ENCODE measurements at regions not wholly inside any gene's neighbourhood (a gene's known extent, or its start where the extent isn't known, plus 50 kb on each side); places are given as distances from the start of the nearest gene placed in this dataset.

DNA sequence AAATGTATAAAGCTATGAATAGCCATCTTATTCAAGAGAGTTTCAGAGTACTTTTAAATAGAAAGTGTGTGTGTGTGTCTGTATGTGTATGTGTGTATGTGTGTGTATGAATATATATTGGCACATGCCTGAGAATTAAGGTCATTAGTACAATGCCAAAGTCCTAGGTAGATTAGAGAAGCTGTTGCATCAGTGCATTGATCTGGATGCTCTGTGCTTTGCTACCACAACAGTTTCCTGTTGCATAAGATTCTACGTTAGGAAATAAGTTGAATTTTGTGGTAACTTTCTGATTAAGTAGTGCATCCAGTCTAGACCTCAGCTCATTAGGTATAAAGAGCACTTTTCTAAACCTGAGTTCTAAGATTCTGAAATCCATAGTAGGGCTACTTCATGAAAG lies 1102.8 kb upstream of the KLHL29 start:
- peak; percentile 33; the same call in 1 of the 3 replicates for ATAC-seq (ENCODE audit: insufficient read depth, low read depth)
- no peak overlapping the region for H3K4me2 ChIP-seq (ENCODE audit: insufficient read depth, low read length)
- no peak for DNase-seq

DNA sequence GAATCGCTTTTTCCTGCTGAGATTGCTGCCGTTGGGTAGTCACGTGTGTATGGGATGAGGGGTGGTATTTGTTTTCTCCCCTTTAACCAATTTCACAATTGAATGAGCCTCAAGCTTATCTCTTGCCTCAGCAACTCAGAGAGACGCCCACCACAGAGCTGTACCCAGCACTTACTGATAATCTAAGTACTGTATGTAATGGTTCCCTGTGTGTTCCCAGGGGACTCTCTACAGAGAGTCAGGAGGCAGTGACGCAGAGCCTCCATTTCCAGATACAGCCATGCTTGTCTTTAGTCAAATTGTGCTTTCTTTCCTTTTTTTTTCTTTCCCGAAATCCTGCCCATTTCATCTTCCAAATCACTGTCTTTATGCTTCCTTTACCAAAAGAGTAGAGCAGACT lies 1102.1 kb upstream of the KLHL29 start:
- no peak for ATAC-seq (ENCODE audit: insufficient read depth, low read depth)

More for the DNA sequence above, 1102.8 kb upstream of the KLHL29 start:
- H4K20me1 ChIP-seq (ENCODE audit: insufficient read depth, low read length), result no peaks in the 10 kb centered on the region
- H2AFZ ChIP-seq (ENCODE audit: low read depth, low read length), result no peak overlapping the region
- no peaks in the 10 kb centered on the region for H3K4me1 ChIP-seq (ENCODE audit: insufficient read depth, low read length)
- H3K27me3 ChIP-seq (ENCODE audit: insufficient read depth, low read length, poor library complexity), result no peaks in the 10 kb centered on the region
- H3K9ac ChIP-seq (ENCODE audit: low read depth, low read length), result no peak overlapping the region
- TF ChIP-seq EZH2 (IDR thresholded peaks at IDR 0.05; ENCODE audit: borderline replicate concordance, low read depth, low read length, severe bottlenecking), result no peak
- TF ChIP-seq, protein P1, sequence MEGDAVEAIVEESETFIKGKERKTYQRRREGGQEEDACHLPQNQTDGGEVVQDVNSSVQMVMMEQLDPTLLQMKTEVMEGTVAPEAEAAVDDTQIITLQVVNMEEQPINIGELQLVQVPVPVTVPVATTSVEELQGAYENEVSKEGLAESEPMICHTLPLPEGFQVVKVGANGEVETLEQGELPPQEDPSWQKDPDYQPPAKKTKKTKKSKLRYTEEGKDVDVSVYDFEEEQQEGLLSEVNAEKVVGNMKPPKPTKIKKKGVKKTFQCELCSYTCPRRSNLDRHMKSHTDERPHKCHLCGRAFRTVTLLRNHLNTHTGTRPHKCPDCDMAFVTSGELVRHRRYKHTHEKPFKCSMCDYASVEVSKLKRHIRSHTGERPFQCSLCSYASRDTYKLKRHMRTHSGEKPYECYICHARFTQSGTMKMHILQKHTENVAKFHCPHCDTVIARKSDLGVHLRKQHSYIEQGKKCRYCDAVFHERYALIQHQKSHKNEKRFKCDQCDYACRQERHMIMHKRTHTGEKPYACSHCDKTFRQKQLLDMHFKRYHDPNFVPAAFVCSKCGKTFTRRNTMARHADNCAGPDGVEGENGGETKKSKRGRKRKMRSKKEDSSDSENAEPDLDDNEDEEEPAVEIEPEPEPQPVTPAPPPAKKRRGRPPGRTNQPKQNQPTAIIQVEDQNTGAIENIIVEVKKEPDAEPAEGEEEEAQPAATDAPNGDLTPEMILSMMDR (IDR thresholded peaks at IDR 0.05; ENCODE audit: borderline replicate concordance, extremely low read depth, low read length, poor library complexity, severe bottlenecking), result no peak
- H3K27ac ChIP-seq (ENCODE audit: low read length), result no peak overlapping the region
- H3K79me2 ChIP-seq (ENCODE audit: insufficient read depth, low read length), result no peaks in the 10 kb centered on the region
- no peaks in the 10 kb centered on the region for H3K9me3 ChIP-seq (ENCODE audit: insufficient read depth, low read length, severe bottlenecking)
- no peaks in the 10 kb centered on the region for H3K36me3 ChIP-seq (ENCODE audit: insufficient read depth, low read length)
- no peak overlapping the region for H3K4me3 ChIP-seq (ENCODE audit: low read depth in 1 of 2, low read length in 2 of 2)

DNA sequence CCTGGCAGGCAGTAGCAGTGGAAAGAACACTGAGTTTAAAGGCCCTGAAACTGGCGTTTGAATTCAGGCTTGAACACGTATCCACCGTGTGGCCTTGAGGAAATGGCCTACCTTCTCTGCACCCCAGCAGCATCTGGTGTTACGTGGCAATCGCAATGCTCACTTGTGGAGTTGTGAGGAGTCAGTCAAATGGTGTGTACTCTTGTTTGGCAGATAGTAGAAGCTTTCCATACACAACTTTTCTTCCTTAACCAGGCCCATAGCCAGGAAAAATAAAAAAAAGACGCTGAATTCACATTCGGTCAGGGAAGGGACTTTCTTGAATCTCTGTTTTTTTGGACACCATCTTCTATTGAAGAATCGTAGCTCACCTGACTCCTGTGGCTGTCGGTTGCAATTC lies 1101.5 kb upstream of the KLHL29 start:
- Histone ChIP-seq H2AFZ (ENCODE audit: low read depth, low read length) (no peak overlapping the region), H3K27me3 (ENCODE audit: insufficient read depth, low read length, poor library complexity) (no peaks in the 10 kb centered on the region), H4K20me1 (ENCODE audit: insufficient read depth, low read length) (no peaks in the 10 kb centered on the region), H3K4me3 (ENCODE audit: low read depth in 1 of 2, low read length in 2 of 2) (no peak overlapping the region), H3K9me3 (ENCODE audit: insufficient read depth, low read length, severe bottlenecking) (no peaks in the 10 kb centered on the region), H3K79me2 (ENCODE audit: insufficient read depth, low read length) (no peaks in the 10 kb centered on the region), H3K9ac (ENCODE audit: low read depth, low read length) (no peak overlapping the region), H3K4me1 (ENCODE audit: insufficient read depth, low read length) (no peaks in the 10 kb centered on the region), H3K4me2 (ENCODE audit: insufficient read depth, low read length) (no peak overlapping the region), H3K36me3 (ENCODE audit: insufficient read depth, low read length) (no peaks in the 10 kb centered on the region), H3K27ac (ENCODE audit: low read length) (no peak overlapping the region)
- DNase-seq, result no peak
- no peak for TF ChIP-seq EZH2 (IDR thresholded peaks at IDR 0.05; ENCODE audit: borderline replicate concordance, low read depth, low read length, severe bottlenecking)
- TF ChIP-seq, protein P1 (IDR thresholded peaks at IDR 0.05; ENCODE audit: borderline replicate concordance, extremely low read depth, low read length, poor library complexity, severe bottlenecking), result no peak
- ATAC-seq (ENCODE audit: insufficient read depth, low read depth), result no peak

More for the DNA sequence above, 1102.1 kb upstream of the KLHL29 start:
- Histone ChIP-seq H3K4me2 (ENCODE audit: insufficient read depth, low read length) (no peak overlapping the region), H3K9me3 (ENCODE audit: insufficient read depth, low read length, severe bottlenecking) (no peaks in the 10 kb centered on the region), H3K4me1 (ENCODE audit: insufficient read depth, low read length) (no peaks in the 10 kb centered on the region), H3K27me3 (ENCODE audit: insufficient read depth, low read length, poor library complexity) (no peaks in the 10 kb centered on the region), H2AFZ (ENCODE audit: low read depth, low read length) (no peak overlapping the region), H3K27ac (ENCODE audit: low read length) (no peak overlapping the region), H3K36me3 (ENCODE audit: insufficient read depth, low read length) (no peaks in the 10 kb centered on the region), H4K20me1 (ENCODE audit: insufficient read depth, low read length) (no peaks in the 10 kb centered on the region), H3K9ac (ENCODE audit: low read depth, low read length) (no peak overlapping the region), H3K79me2 (ENCODE audit: insufficient read depth, low read length) (no peaks in the 10 kb centered on the region), H3K4me3 (ENCODE audit: low read depth in 1 of 2, low read length in 2 of 2) (no peak overlapping the region)
- DNase-seq, result no peak
- no peak for TF ChIP-seq EZH2 (IDR thresholded peaks at IDR 0.05; ENCODE audit: borderline replicate concordance, low read depth, low read length, severe bottlenecking)
- TF ChIP-seq, protein P1 (IDR thresholded peaks at IDR 0.05; ENCODE audit: borderline replicate concordance, extremely low read depth, low read length, poor library complexity, severe bottlenecking), result no peak

DNA sequence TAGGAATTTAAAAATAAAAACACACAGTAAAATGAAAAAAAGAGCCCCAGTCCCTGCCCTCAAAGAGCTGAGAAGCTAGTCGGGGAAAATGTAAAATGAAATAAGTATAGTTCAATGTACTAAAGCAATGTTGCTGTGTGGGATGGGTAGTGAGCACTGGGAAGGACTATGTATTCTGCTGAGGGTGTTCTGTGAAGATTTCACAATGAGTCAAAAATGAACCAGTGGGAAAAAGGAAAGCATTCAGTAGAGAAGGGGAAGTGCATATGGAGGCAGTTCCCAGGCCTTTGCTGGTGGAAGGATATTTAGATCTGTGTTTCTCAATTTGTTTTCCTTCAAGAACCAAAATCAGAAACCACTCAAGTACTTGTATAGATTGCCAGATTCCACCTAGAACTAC lies 1094.7 kb upstream of the KLHL29 start:
- Histone ChIP-seq H3K4me1 (ENCODE audit: insufficient read depth, low read length) (no peaks in the 10 kb centered on the region), H3K27ac (ENCODE audit: low read length) (no peak overlapping the region), H3K27me3 (ENCODE audit: insufficient read depth, low read length, poor library complexity) (no peaks in the 10 kb centered on the region), H3K79me2 (ENCODE audit: insufficient read depth, low read length) (no peaks in the 10 kb centered on the region), H3K36me3 (ENCODE audit: insufficient read depth, low read length) (no peaks in the 10 kb centered on the region), H2AFZ (ENCODE audit: low read depth, low read length) (no peak overlapping the region), H4K20me1 (ENCODE audit: insufficient read depth, low read length) (no peaks in the 10 kb centered on the region), H3K9ac (ENCODE audit: low read depth, low read length) (no peak overlapping the region), H3K9me3 (ENCODE audit: insufficient read depth, low read length, severe bottlenecking) (no peaks in the 10 kb centered on the region), H3K4me2 (ENCODE audit: insufficient read depth, low read length) (no peak overlapping the region), H3K4me3 (ENCODE audit: low read depth in 1 of 2, low read length in 2 of 2) (no peak overlapping the region)
- no peak for ATAC-seq (ENCODE audit: insufficient read depth, low read depth)
- DNase-seq, result no peak
- TF ChIP-seq, protein P1 (IDR thresholded peaks at IDR 0.05; ENCODE audit: borderline replicate concordance, extremely low read depth, low read length, poor library complexity, severe bottlenecking), result no peak
- no peak for TF ChIP-seq EZH2 (IDR thresholded peaks at IDR 0.05; ENCODE audit: borderline replicate concordance, low read depth, low read length, severe bottlenecking)

All from DND-41 (cell line).